SU-DHL-6 (cell line): ENCODE measurements at regions not wholly inside any gene's neighbourhood (a gene's known extent, or its start where the extent isn't known, plus 50 kb on each side); places are given as distances from the start of the nearest gene placed in this dataset.

Experiments used
- H2AFZ ChIP-seq: fragments of 200-600 bp; sonication (generic); 2 replicates; pipeline ENCODE4 v1.6.1; 2014; ENCODE audit warnings: low read depth, mild to moderate bottlenecking, moderate library complexity, mixed read lengths, antibody characterized with exemption, low read length; ENCODE audit not compliant: severe bottlenecking
- H3F3A ChIP-seq: fragments of 200-600 bp; shearing (Covaris generic); 2 replicates; pipeline ENCODE4 v1.6.0; 2016; ENCODE audit warnings: antibody characterized with exemption, mild to moderate bottlenecking; ENCODE audit not compliant: insufficient read depth
- H3K27ac ChIP-seq: fragments of 200-600 bp; sonication (generic); 2 replicates; pipeline ENCODE4 v1.5.1; 2016; ENCODE audit warnings: low read depth, mild to moderate bottlenecking, low read length, moderate library complexity, mixed read lengths
- H3K27me3 ChIP-seq: fragments of 200-600 bp; sonication (generic), shearing (Covaris generic); 2 replicates; pipeline ENCODE4 v1.6.0; 2014; ENCODE audit warnings: mild to moderate bottlenecking, low read length
- H3K36me3 ChIP-seq: fragments of 200-600 bp; sonication (generic); 2 replicates; pipeline ENCODE4 v1.6.1; 2014; ENCODE audit warnings: mild to moderate bottlenecking, low read length, mixed read lengths
- H3K4me2 ChIP-seq: fragments of 300-600, 200-600 bp; shearing (Covaris generic), sonication (generic); 2 replicates; pipeline ENCODE4 v1.6.0; 2014; ENCODE audit warnings: low read length, low read depth, mild to moderate bottlenecking; ENCODE audit not compliant: poor library complexity, severe bottlenecking
- H3K4me3 ChIP-seq: fragments of 200-600 bp; sonication (generic); 2 replicates; pipeline ENCODE4 v1.5.1; 2014; ENCODE audit warnings: antibody characterized with exemption, low read length, mild to moderate bottlenecking, mixed read lengths; ENCODE audit not compliant: insufficient read depth, poor library complexity, severe bottlenecking
- H3K79me2 ChIP-seq: fragments of 200-600 bp; sonication (generic); 2 replicates; pipeline ENCODE4 v1.6.1; 2014; ENCODE audit warnings: mild to moderate bottlenecking, low read length, moderate library complexity; ENCODE audit not compliant: insufficient read depth
- H3K9ac ChIP-seq: fragments of 200-600 bp; sonication (generic); 2 replicates; pipeline ENCODE4 v1.7.0; 2014; ENCODE audit warnings: mild to moderate bottlenecking, low read length
- H3K9me2 ChIP-seq: fragments of 200-600 bp; sonication (generic); replicated peaks from 2 replicates; pipeline ENCODE4 v1.6.1; 2014; ENCODE audit warnings: low read length; ENCODE audit not compliant: insufficient read depth
- H3K9me3 ChIP-seq: fragments of 200-600 bp; sonication (generic); 2 replicates; pipeline ENCODE4 v1.6.1; 2014; ENCODE audit warnings: low read length, mixed read lengths; ENCODE audit not compliant: insufficient read depth
- H4K20me1 ChIP-seq: fragments of 200-600 bp; sonication (generic); 2 replicates; pipeline ENCODE4 v1.6.1; 2014; ENCODE audit warnings: low read depth, mild to moderate bottlenecking, antibody characterized with exemption, low read length, moderate library complexity, mixed read lengths
- CTCF ChIP-seq: fragments of 200-600 bp; sonication (generic); IDR thresholded peaks from one replicate; pipeline ENCODE4 v1.5.1; 2017; ENCODE audit warnings: antibody characterized with exemption, mild to moderate bottlenecking, low read length, moderate library complexity; ENCODE audit not compliant: insufficient read depth, poor library complexity, severe bottlenecking
- EZH2phosphoT487 ChIP-seq: fragments of 200-600 bp; sonication (generic), shearing (Covaris generic); conservative IDR thresholded peaks from 2 replicates; pipeline ENCODE4 v1.6.1; 2018; ENCODE audit warnings: mild to moderate bottlenecking, antibody characterized with exemption, low read length, moderate library complexity, mixed read lengths

DNA sequence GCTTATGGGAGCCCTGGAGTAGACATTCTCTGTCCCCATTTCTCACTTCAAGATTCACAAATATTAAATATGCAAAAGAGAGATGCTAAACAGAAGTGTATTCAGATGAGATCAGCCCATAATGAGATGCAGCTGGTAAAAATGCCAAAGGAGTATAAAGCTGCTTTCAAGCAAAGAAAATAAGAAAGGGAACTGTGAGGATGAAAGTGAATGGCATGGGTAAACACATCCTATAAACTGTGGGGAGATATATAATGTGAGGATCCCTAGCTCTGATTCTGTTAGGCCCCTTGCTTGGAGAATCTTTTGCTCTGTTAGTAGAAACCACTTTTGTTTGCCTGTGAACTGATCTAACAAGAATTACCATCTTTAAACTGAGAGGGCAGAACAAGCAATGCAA is 396.6 kb downstream of the SOX2 start:
- no peak overlapping the region for H2AFZ ChIP-seq
- H3K79me2 ChIP-seq: no peaks in the 10 kb centered on the region
- H4K20me1 ChIP-seq: no peaks in the 10 kb centered on the region
- H3K9ac ChIP-seq: no peak overlapping the region
- H3K27me3 ChIP-seq: no peaks in the 10 kb centered on the region
- H3F3A ChIP-seq: no peaks in the 10 kb centered on the region
- no peak overlapping the region for H3K4me3 ChIP-seq
- no peaks in the 10 kb centered on the region for H3K36me3 ChIP-seq
- TF ChIP-seq CTCF: no peak
- no peak for TF ChIP-seq EZH2phosphoT487
- no peak overlapping the region for H3K27ac ChIP-seq
- H3K4me2 ChIP-seq: no peak overlapping the region
- no peaks in the 10 kb centered on the region for H3K9me3 ChIP-seq
- no peaks in the 10 kb centered on the region for H3K9me2 ChIP-seq

DNA sequence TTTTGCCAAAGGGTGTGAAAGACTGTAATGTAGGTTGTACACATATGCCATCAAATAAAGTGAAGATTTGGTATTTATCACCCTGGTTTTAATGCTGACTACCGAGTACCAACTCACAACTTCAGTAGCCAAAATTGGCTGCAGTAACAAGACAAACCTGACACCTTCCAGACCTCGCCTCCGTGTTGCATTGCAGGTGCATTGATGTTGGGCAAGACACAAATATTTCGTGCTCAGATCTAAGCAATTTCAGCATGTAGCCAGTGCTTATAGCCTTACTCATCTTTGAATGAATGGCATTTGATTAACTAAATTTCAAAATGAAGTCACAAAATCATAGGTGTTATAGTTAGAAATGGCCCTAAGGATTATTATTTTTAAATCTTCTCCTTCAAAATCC is 400.2 kb downstream of the SOX2 start:
- Histone ChIP-seq H3K27ac (no peak overlapping the region), H2AFZ (no peak overlapping the region)

DNA sequence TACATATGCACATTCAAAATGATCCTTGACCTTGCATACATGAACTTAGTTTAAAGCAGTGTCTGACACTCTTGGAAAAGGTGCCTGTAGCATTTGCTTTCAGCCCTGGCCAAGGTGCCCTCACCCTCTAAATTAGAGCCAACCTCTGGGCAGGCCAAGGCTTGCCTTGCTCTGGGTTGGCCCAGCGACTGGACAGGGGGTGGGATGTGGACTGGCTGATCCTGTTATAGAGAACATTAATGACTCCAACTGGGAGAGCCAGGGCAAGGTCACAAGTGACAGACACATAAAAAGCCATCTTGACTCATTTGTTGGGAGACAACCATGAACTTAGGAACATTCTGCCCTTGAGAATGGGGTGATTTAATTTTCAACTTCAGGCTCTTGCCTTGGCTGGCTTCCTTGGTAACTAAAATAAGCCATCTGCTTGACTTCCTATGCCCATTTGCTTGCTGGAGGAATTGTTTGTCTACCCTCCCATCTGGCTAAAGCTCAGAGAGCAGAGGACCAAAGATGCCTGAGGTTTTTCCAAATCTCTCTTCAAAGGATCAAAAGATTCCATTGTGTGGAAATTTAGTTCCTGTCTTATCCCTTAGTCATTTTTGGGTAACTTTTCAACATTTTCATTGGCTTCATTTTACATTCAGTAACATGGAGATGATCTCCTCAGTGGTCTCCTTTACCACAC is 403.7 kb downstream of the SOX2 start:
- Histone ChIP-seq H2AFZ (no peak overlapping the region), H3K9me2 (no peaks in the 10 kb centered on the region), H3F3A (no peaks in the 10 kb centered on the region), H3K27me3 (no peaks in the 10 kb centered on the region), H3K9ac (no peak overlapping the region), H3K9me3 (no peaks in the 10 kb centered on the region), H3K27ac (no peak overlapping the region), H4K20me1 (no peaks in the 10 kb centered on the region), H3K36me3 (no peaks in the 10 kb centered on the region), H3K79me2 (no peaks in the 10 kb centered on the region), H3K4me3 (no peak overlapping the region), H3K4me2 (no peak overlapping the region)
- TF ChIP-seq CTCF (no peak), EZH2phosphoT487 (no peak)

More for the DNA sequence above, 400.2 kb downstream of the SOX2 start:
- no peaks in the 10 kb centered on the region for H3K9me3 ChIP-seq
- TF ChIP-seq CTCF (no peak), EZH2phosphoT487 (no peak)
- no peaks in the 10 kb centered on the region for H3F3A ChIP-seq
- H3K9ac ChIP-seq: no peak overlapping the region
- H3K4me3 ChIP-seq: no peak overlapping the region
- no peaks in the 10 kb centered on the region for H3K79me2 ChIP-seq
- no peaks in the 10 kb centered on the region for H3K27me3 ChIP-seq
- H3K36me3 ChIP-seq: no peaks in the 10 kb centered on the region
- no peaks in the 10 kb centered on the region for H3K9me2 ChIP-seq
- H3K4me2 ChIP-seq: no peak overlapping the region
- H4K20me1 ChIP-seq: no peaks in the 10 kb centered on the region
